ENCODE measurements at regions not wholly inside any gene's neighbourhood (a gene's known extent, or its start where the extent isn't known, plus 50 kb on each side); places are given as distances from the start of the nearest gene placed in this dataset.

DNA sequence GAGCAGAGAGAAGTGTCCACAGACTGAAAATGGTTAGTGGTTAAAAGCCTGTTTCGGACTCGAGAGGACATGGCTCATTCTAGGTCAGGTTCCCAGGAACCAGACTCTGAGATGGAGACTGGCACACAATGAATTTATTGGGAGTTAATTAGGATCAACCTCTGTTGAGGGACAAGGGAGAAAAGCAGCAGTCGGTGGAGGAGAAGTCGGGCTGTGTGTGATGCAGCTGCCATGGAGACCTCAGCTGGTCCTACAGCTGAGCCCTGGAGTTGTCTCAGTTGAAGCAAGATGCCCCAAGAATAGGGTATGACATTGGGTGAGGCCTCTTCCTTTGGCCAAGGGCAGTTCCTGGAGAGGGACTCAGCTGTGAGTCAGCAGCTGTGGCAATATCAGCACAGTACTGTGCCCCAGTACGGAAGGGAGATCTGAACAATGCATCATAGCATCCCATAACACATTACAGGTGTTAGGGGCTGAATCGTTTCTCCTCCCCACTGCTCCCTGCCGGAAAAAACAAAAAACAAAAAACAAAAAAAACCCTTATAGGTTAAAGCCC lies 105.4 kb downstream of the ABHD5 start:
- no peak overlapping the region for H3K27ac ChIP-seq
- TF ChIP-seq, protein P1, sequence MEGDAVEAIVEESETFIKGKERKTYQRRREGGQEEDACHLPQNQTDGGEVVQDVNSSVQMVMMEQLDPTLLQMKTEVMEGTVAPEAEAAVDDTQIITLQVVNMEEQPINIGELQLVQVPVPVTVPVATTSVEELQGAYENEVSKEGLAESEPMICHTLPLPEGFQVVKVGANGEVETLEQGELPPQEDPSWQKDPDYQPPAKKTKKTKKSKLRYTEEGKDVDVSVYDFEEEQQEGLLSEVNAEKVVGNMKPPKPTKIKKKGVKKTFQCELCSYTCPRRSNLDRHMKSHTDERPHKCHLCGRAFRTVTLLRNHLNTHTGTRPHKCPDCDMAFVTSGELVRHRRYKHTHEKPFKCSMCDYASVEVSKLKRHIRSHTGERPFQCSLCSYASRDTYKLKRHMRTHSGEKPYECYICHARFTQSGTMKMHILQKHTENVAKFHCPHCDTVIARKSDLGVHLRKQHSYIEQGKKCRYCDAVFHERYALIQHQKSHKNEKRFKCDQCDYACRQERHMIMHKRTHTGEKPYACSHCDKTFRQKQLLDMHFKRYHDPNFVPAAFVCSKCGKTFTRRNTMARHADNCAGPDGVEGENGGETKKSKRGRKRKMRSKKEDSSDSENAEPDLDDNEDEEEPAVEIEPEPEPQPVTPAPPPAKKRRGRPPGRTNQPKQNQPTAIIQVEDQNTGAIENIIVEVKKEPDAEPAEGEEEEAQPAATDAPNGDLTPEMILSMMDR (conservative IDR thresholded peaks at IDR 0.05) = no peak

DNA sequence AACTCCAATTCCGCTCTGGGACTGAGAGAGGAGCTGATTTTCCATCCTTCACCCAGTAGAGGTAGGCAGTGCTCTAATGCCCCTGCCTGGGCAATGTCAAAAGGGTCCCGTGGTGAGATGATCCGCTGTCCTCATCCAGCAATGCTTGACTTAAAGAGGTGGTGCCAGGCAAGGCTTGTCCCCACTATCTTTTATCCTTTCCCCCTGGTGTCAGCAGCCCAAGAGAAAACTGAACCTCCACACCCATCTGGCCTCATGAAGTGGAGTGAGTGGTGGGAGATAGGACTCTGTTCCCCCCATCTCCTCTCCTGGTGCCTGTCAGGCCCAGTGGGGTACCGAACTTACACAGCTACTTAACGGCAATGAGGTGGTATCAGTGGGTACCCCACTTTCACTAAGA lies 107.1 kb downstream of the ABHD5 start:
- TF ChIP-seq, protein P1 (conservative IDR thresholded peaks at IDR 0.05) = no peak

DNA sequence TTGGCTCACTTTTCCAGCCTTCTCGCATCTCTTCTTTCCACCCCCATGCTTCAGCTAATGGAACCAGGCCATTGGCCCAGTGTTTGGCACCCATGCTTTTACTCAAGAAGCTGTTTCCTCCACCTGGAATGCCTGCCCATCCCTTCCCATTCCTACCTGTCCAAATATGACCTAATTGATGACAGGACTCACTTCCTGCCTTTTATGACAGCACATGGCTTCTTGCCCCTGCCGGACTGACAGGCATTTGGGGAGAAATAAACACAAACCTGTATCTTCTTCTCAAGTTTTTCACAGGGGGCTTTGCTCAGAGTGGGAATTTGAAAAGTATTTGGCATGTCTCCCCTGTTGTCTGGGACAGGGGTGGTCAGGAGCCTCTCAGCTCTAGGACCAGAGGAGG lies 120.1 kb downstream of the ABHD5 start:
- TF ChIP-seq, protein P1 (conservative IDR thresholded peaks at IDR 0.05) = no peak
- H3K27ac ChIP-seq = no peak overlapping the region

More for the DNA sequence above, 107.1 kb downstream of the ABHD5 start:
- H3K27ac ChIP-seq = no peak overlapping the region

DNA sequence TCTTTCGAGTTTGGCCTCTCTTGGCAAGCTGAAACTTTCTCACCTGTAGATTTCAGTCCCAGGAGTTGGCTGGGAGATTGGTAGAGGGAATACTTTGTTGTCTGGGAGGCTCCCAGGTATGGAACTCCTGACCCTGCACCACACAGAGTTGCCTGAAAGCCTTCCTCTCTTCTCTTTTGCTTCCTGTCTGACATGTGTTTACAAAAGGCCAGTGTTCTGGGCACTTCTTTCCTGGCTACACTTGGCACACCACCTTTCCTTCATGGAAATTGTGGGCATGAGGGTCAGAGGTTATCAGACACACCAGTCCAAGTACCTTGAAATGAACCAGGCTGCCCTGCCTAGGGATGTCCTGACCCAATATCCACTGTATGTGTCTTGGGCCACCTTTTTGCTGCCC lies 123.7 kb downstream of the ABHD5 start:
- TF ChIP-seq, protein P1 (conservative IDR thresholded peaks at IDR 0.05) = no peak
- H3K27ac ChIP-seq = no peak overlapping the region

DNA sequence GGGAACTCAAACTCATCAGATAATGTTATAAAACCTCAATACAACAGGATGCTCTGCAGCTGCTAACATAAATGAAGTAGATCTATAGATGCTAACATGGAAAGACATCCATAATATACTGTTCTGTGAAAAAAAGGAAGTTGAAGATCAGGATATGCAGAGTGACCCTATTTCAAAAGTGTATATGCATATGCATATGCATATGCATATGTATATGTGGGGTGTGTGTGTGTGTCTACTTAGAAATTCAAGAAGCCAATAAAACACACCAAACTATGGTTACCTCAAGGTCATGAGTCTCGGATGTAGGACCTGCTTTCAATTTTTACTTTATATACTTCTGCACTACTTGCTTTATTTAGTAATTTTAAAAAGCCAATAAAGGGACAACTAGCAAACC lies 125.6 kb downstream of the ABHD5 start:
- TF ChIP-seq, protein P1 (conservative IDR thresholded peaks at IDR 0.05) = no peak
- H3K27ac ChIP-seq = no peak overlapping the region

DNA sequence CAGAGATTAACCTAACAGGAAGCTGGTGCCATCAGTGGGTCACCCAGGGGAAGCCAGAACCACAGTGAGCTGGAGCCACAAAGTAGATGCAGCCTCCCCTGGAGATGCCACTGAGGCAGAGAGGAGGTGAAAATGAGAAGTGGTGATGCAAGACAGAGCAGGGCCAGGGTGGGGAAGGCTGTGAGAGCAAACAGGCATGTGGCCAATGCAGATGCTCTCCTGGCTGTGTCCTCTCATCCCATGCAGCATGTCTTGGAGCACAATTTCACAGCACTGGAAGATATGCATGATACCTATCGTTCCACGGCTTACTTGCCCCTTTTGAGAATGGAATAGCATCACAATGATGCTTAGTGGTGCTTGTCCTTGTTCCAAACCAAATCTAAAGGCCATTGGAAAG lies 126.3 kb downstream of the ABHD5 start:
- TF ChIP-seq, protein P1 (conservative IDR thresholded peaks at IDR 0.05) = no peak
- H3K27ac ChIP-seq = no peak overlapping the region

DNA sequence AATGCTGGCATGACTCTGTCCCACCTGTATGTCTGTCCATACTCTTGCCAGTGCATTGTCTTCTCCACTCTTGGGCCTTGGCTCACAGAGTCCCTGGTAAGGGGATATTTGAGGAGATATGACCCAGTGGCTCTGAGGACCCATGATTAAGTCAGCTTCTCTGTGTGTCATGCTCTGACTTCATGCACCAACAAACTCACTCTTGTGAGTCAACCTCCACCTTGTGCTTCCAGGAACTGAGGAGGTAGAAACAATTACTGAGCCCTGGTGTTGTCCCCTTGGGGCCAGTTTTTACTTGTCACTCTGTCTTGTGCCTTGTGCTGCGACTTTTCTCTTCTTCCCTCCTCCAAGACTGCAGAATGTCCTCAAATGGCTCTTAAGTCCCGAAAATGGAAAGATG lies 127.1 kb downstream of the ABHD5 start:
- H3K27ac ChIP-seq = no peak overlapping the region
- TF ChIP-seq, protein P1 (conservative IDR thresholded peaks at IDR 0.05) = no peak
